HepG2 (cell line): ENCODE measurements at regions not wholly inside any gene's neighbourhood (a gene's known extent, or its start where the extent isn't known, plus 50 kb on each side); places are given as distances from the start of the nearest gene placed in this dataset.
A peak's percentile ranks its signal among the peaks of the same experiment; 100 is the strongest.

Source experiments
- CCAR2 ChIP-seq: fragments of 200-400 bp; formaldehyde crosslinking; optimal IDR thresholded peaks from 2 replicates; pipeline ENCODE3; 2018; ENCODE audit warnings: low read depth, mild to moderate bottlenecking, low read length, moderate library complexity
- CHD2 ChIP-seq: IDR thresholded peaks from 2 replicates; pipeline ENCODE4 v1.6.1; 2011; ENCODE audit warnings: low read depth, low read length, improper control_type of control experiment
- FOXA1 ChIP-seq, 2 experiments: fragments of 450-650 bp in 1 of 2; sonication (generic) in 1 of 2; formaldehyde crosslinking in 1 of 2; IDR thresholded peaks; 2 replicates each; pipeline versions ENCODE4 v1.4.0 to v1.6.1; 2016 to 2020; ENCODE audit warnings: missing genetic modification reagents in 1 of 2
- GABPB1 ChIP-seq: IDR thresholded peaks from 2 replicates; pipeline ENCODE4 v1.6.1; 2016; ENCODE audit warnings: mild to moderate bottlenecking, missing genetic modification reagents, moderate library complexity, missing compliant biosample characterization
- MIXL1 ChIP-seq: IDR thresholded peaks from 2 replicates; pipeline ENCODE4 v1.6.1; 2016
- NR1H2 ChIP-seq: sonication (generic); formaldehyde crosslinking; IDR thresholded peaks from 2 replicates; pipeline ENCODE4 v1.8.1; 2022; ENCODE audit warnings: low read depth, missing genetic modification reagents, borderline replicate concordance
- PPARG ChIP-seq: conservative IDR thresholded peaks from 2 replicates; pipeline ENCODE4 v1.6.1; 2016; ENCODE audit warnings: missing biosample characterization, missing genetic modification reagents
- THAP11 ChIP-seq: IDR thresholded peaks from 2 replicates; pipeline ENCODE4 v1.6.1; 2016; ENCODE audit warnings: missing biosample characterization, missing genetic modification reagents
- XRCC5 ChIP-seq: fragments of 200-400 bp; formaldehyde crosslinking; optimal IDR thresholded peaks from 2 replicates; pipeline ENCODE3; 2017; ENCODE audit warnings: mild to moderate bottlenecking, low read length
- ZEB1 ChIP-seq: IDR thresholded peaks from 2 replicates; pipeline ENCODE4 v1.6.1; 2012; ENCODE audit warnings: mild to moderate bottlenecking, low read depth, inconsistent platforms; ENCODE audit not compliant: insufficient replicate concordance
- ZMYM4 ChIP-seq: sonication (generic); formaldehyde crosslinking; IDR thresholded peaks from 2 replicates; pipeline ENCODE4 v1.8.1; 2023; ENCODE audit warnings: mild to moderate bottlenecking, missing genetic modification reagents
- ZNF263 ChIP-seq: sonication (generic); formaldehyde crosslinking; IDR thresholded peaks from 2 replicates; pipeline ENCODE4 v1.4.0; 2020; ENCODE audit warnings: missing genetic modification reagents
- ZNF569 ChIP-seq: sonication (generic); formaldehyde crosslinking; IDR thresholded peaks from 2 replicates; pipeline ENCODE4 v1.5.0; 2020; ENCODE audit warnings: mild to moderate bottlenecking, missing genetic modification reagents, moderate library complexity, borderline replicate concordance
- ZNF616 ChIP-seq: sonication (generic); formaldehyde crosslinking; IDR thresholded peaks from 2 replicates; pipeline ENCODE4 v1.5.0; 2020; ENCODE audit warnings: low read depth, mild to moderate bottlenecking, missing genetic modification reagents
- ZNF816 ChIP-seq: sonication (generic); formaldehyde crosslinking; IDR thresholded peaks from 2 replicates; pipeline ENCODE4 v1.8.0; 2022; ENCODE audit warnings: missing genetic modification reagents, mild to moderate bottlenecking, borderline replicate concordance
- TF ChIP-seq, protein P1 (sequence below): sonication (generic); formaldehyde crosslinking; IDR thresholded peaks from 2 replicates; pipeline ENCODE4 v1.4.0; 2020; ENCODE audit warnings: missing genetic modification reagents
- TF ChIP-seq, protein P2 (sequence below): sonication (generic); formaldehyde crosslinking; IDR thresholded peaks from 2 replicates; pipeline ENCODE4 v1.8.1; 2023; ENCODE audit warnings: missing genetic modification reagents, mild to moderate bottlenecking, borderline replicate concordance
- TF ChIP-seq, protein P3 (sequence below): sonication (generic); formaldehyde crosslinking; conservative IDR thresholded peaks from 2 replicates; pipeline ENCODE4 v1.4.0; 2020; ENCODE audit warnings: missing genetic modification reagents
- TF ChIP-seq, protein P4 (sequence below): sonication (generic); formaldehyde crosslinking; IDR thresholded peaks from 2 replicates; pipeline ENCODE4 v1.8.0; 2022; ENCODE audit warnings: missing genetic modification reagents, mild to moderate bottlenecking, inconsistent platforms, borderline replicate concordance
- TF ChIP-seq, protein P5 (sequence below): sonication (generic); formaldehyde crosslinking; IDR thresholded peaks from 2 replicates; pipeline ENCODE4 v1.5.1; 2020; ENCODE audit warnings: missing genetic modification reagents, mild to moderate bottlenecking, borderline replicate concordance
- TF ChIP-seq, protein P6 (sequence below): sonication (generic); formaldehyde crosslinking; IDR thresholded peaks from 2 replicates; pipeline ENCODE4 v1.4.0; 2020; ENCODE audit warnings: low read depth, mild to moderate bottlenecking, missing genetic modification reagents

DNA sequence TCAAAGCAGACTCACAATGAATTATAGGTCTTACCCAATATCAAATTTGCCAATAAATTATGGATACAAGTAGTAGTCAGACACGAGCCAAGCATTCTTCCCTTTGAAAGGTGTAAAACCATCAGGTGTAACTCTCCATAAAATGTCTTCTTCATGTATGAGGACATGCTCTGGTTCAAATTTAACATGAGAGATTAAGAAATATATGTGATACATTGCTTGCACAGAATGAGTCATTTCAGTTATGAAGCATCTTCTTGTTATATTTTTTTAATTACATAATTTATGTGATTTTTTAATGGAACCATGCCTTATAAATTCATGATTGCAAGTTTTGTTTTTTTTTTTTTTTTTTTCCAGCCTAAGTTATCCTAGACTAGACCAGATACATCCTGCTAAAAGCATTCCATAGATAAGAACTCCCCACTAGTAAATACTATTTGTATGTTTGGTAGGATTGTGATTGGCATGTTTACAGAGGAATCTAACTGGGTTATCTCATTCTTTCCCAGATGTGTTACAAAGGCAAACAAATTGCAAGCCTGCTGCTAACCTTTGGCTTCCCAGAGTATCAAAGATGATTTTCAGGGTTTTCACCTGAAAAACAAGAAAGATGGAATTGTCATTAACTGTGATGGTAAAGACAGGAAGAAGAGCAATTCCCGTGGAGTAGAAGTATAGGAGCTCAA lies 621.9 kb downstream of the XIRP2 start (continued):
- TF ChIP-seq, protein P1, sequence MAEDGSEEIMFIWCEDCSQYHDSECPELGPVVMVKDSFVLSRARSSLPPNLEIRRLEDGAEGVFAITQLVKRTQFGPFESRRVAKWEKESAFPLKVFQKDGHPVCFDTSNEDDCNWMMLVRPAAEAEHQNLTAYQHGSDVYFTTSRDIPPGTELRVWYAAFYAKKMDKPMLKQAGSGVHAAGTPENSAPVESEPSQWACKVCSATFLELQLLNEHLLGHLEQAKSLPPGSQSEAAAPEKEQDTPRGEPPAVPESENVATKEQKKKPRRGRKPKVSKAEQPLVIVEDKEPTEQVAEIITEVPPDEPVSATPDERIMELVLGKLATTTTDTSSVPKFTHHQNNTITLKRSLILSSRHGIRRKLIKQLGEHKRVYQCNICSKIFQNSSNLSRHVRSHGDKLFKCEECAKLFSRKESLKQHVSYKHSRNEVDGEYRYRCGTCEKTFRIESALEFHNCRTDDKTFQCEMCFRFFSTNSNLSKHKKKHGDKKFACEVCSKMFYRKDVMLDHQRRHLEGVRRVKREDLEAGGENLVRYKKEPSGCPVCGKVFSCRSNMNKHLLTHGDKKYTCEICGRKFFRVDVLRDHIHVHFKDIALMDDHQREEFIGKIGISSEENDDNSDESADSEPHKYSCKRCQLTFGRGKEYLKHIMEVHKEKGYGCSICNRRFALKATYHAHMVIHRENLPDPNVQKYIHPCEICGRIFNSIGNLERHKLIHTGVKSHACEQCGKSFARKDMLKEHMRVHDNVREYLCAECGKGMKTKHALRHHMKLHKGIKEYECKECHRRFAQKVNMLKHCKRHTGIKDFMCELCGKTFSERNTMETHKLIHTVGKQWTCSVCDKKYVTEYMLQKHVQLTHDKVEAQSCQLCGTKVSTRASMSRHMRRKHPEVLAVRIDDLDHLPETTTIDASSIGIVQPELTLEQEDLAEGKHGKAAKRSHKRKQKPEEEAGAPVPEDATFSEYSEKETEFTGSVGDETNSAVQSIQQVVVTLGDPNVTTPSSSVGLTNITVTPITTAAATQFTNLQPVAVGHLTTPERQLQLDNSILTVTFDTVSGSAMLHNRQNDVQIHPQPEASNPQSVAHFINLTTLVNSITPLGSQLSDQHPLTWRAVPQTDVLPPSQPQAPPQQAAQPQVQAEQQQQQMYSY (CRISPR knock-in tag) = no peak
- TF ChIP-seq PPARG (CRISPR knock-in tag) = peak; percentile 93
- no peak for TF ChIP-seq GABPB1 (CRISPR knock-in tag)
- TF ChIP-seq ZMYM4 (CRISPR knock-in tag) = peak; percentile 68; the same call in 1 of the 2 replicates
- TF ChIP-seq, protein P2, sequence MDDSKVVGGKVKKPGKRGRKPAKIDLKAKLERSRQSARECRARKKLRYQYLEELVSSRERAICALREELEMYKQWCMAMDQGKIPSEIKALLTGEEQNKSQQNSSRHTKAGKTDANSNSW = no peak
- TF ChIP-seq ZNF616 = no peak
- peak; percentile 43; the same call in 1 of the 2 replicates for TF ChIP-seq THAP11 (CRISPR knock-in tag)
- TF ChIP-seq, protein P3, sequence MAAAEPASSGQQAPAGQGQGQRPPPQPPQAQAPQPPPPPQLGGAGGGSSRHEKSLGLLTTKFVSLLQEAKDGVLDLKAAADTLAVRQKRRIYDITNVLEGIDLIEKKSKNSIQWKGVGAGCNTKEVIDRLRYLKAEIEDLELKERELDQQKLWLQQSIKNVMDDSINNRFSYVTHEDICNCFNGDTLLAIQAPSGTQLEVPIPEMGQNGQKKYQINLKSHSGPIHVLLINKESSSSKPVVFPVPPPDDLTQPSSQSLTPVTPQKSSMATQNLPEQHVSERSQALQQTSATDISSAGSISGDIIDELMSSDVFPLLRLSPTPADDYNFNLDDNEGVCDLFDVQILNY (CRISPR knock-in tag) = no peak
- TF ChIP-seq NR1H2 (CRISPR knock-in tag) = no peak
- no peak for TF ChIP-seq ZNF569
- peak; percentile 72 for TF ChIP-seq ZEB1
- TF ChIP-seq, protein P4, sequence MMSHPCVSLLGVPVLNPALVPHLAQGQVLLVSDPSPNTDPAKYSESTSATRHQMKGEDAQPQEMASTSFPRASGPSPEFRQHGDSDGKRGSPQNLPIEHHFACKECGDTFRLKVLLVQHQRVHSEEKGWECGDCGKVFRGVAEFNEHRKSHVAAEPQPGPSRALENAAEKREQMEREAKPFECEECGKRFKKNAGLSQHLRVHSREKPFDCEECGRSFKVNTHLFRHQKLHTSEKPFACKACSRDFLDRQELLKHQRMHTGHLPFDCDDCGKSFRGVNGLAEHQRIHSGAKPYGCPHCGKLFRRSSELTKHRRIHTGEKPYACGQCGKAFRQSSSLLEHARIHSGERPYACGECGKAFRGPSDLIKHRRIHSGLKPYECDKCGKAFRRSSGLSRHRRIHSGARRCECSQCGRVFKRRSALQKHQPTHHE (CRISPR knock-in tag) = no peak
- TF ChIP-seq CHD2 = no peak
- no peak for TF ChIP-seq XRCC5
- TF ChIP-seq CCAR2 = no peak
- TF ChIP-seq, protein P5, sequence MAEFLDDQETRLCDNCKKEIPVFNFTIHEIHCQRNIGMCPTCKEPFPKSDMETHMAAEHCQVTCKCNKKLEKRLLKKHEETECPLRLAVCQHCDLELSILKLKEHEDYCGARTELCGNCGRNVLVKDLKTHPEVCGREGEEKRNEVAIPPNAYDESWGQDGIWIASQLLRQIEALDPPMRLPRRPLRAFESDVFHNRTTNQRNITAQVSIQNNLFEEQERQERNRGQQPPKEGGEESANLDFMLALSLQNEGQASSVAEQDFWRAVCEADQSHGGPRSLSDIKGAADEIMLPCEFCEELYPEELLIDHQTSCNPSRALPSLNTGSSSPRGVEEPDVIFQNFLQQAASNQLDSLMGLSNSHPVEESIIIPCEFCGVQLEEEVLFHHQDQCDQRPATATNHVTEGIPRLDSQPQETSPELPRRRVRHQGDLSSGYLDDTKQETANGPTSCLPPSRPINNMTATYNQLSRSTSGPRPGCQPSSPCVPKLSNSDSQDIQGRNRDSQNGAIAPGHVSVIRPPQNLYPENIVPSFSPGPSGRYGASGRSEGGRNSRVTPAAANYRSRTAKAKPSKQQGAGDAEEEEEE = no peak
- peak; percentile 94 for TF ChIP-seq FOXA1 (IDR thresholded peaks at IDR 0.05)
- peak; percentile 95 for TF ChIP-seq FOXA1 (CRISPR knock-in tag; IDR thresholded peaks at IDR 0.05)
- no peak for TF ChIP-seq ZNF263 (CRISPR knock-in tag)
- TF ChIP-seq, protein P6, sequence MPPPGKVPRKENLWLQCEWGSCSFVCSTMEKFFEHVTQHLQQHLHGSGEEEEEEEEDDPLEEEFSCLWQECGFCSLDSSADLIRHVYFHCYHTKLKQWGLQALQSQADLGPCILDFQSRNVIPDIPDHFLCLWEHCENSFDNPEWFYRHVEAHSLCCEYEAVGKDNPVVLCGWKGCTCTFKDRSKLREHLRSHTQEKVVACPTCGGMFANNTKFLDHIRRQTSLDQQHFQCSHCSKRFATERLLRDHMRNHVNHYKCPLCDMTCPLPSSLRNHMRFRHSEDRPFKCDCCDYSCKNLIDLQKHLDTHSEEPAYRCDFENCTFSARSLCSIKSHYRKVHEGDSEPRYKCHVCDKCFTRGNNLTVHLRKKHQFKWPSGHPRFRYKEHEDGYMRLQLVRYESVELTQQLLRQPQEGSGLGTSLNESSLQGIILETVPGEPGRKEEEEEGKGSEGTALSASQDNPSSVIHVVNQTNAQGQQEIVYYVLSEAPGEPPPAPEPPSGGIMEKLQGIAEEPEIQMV (CRISPR knock-in tag) = no peak
- no peak for TF ChIP-seq ZNF816 (CRISPR knock-in tag)
- TF ChIP-seq MIXL1 (CRISPR knock-in tag) = peak; percentile 88
